Epithelial cell of esophagus (primary cell): ENCODE measurements at regions not wholly inside any gene's neighbourhood (a gene's known extent, or its start where the extent isn't known, plus 50 kb on each side); places are given as distances from the start of the nearest gene placed in this dataset.

Source experiments
- DNase-seq: peaks from one replicate; pipeline ENCODE4 v3.0.0; 2010; ENCODE audit warnings: low read depth
- H3K4me3 ChIP-seq: 2 replicates; pipeline ENCODE4 v1.5.1; 2011; ENCODE audit warnings: mild to moderate bottlenecking, low read length, control low read depth
- TF ChIP-seq, protein P1 (sequence below): IDR thresholded peaks from 2 replicates; pipeline ENCODE4 v1.5.1; 2011; ENCODE audit warnings: low read depth, mild to moderate bottlenecking, low read length, control low read depth, inconsistent platforms; ENCODE audit not compliant: insufficient read depth; ENCODE audit errors: missing control alignments

DNA sequence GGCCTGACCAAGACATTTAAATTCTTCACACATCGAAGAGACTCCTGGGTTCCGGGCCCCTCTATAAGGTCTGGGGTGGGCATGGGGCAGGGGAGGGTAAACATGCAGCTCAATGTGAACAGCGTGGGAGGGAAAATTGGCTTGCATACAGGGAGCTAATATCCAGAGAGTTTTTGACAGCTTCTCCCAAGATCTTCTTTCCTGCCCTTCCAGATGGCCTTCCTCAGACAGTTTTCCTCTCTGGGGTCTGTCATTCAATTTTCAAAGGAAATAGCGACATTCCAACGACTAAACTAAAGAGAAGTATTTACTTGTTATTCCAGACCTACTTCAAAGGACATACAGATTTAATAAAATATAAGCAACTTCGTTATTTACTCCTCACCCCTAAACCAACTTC is 1030.6 kb downstream of the MCTP2 start:
- DNase-seq, result no peak
- no peak overlapping the region for H3K4me3 ChIP-seq
- TF ChIP-seq, protein P1, sequence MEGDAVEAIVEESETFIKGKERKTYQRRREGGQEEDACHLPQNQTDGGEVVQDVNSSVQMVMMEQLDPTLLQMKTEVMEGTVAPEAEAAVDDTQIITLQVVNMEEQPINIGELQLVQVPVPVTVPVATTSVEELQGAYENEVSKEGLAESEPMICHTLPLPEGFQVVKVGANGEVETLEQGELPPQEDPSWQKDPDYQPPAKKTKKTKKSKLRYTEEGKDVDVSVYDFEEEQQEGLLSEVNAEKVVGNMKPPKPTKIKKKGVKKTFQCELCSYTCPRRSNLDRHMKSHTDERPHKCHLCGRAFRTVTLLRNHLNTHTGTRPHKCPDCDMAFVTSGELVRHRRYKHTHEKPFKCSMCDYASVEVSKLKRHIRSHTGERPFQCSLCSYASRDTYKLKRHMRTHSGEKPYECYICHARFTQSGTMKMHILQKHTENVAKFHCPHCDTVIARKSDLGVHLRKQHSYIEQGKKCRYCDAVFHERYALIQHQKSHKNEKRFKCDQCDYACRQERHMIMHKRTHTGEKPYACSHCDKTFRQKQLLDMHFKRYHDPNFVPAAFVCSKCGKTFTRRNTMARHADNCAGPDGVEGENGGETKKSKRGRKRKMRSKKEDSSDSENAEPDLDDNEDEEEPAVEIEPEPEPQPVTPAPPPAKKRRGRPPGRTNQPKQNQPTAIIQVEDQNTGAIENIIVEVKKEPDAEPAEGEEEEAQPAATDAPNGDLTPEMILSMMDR, result no peak

DNA sequence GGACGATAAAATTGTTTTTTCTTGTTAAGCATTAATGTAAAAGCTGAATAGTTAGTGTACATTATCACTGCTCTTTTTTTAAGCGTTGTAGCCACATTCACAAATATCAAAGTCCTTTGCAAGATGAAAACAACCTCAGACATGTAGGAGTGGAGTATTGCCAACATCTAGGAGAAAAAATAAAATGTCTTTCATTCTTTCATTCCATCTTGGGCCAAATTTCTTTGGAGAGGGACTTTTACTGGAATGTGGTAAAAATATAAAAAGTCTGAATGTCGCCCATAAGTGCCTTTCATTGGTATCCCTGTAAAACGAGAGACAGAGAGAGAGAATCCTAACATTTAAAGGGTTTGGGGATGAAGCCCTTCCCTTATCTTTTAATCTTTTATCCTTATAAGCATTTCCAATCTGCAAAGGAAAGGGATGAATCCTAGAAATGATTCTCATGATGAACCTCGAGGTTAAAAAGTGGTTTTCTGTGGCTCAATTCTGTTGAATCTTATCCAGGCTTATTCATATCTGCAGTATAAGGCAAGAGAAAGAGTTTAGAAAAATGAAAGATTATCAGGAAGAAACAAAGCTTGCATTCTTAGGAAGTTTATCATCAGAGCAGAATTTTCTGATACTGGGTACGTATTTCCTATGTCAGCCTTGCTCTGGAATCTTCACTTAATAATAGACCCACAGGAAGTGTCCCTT is 1031.7 kb downstream of the MCTP2 start:
- DNase-seq, result peak; percentile 9
- no peak overlapping the region for H3K4me3 ChIP-seq
- TF ChIP-seq, protein P1, result no peak

DNA sequence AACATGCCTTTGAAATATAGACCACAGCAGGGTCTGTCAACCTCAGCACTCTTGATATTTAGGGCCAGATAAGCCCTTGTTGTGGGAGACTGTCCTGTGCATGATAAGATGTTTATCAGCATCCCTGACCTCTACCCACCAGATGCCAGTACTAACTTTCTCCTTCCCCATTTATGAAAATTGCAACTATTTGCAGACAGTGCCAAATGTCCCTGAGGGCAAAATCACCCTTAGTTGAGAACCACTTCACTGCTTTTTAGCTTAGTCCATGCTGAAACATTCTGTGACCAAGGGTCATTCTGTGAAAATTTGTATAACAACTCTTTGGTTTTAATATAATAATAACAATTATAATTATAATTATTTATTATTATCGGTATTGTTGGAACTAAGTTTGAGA is 1032.4 kb downstream of the MCTP2 start:
- H3K4me3 ChIP-seq, result no peak overlapping the region
- TF ChIP-seq, protein P1, result no peak
- DNase-seq, result no peak

DNA sequence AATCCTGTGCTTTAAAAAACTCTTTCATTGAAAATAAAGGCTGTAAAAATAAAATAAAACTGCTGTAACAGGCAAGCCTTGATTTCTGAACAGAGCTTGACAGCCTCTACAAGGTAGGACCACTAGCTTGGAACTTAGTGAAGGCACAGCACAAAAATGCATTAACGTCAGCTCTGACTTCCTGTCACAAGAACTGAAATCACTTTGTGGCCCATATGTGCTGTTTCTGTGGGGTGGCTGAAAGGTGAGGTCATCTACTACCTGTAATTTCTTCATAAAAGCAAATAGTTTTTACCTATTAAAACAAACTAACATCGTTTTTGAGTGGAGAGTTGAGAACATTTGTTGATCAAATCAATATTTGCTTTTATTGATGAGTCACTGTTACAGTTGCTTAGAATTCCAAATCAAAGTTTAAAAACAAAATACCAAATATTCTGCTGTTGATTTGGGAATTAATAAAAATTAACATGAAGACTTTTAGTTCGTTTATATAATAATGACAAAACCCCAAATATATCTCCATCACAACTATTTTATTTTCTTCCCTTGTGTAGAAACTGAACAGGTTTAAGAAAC is 1034.1 kb downstream of the MCTP2 start:
- H3K4me3 ChIP-seq, result no peak overlapping the region
- no peak for DNase-seq
- TF ChIP-seq, protein P1, result no peak

DNA sequence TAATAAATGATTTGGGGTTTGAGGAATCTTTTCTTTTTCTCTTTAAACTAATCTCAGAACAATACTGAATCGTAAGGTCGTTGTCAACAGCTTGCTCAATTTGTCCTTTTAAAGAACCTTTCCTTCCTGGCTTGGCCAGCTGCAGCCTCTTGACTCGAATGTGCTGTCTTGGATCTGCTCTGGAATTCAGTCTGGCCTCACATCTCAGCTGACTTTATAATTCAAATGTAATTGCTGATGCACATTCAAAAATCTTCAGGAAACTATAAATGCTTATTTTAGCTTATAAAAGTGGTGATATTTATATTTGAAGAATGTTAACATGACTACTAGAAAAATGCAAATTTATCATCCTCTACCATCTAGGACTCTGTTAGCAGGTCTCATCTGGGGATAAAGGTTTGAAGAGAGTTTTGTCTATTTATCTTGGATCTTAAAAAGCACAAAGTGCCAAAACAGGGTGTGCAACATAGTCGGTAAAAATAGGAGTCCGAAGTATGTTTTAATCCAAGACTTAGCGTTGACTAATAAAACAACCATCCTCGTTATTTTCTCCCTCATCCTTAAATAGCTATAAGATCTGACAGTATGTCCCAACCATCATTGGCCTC is 1035.2 kb downstream of the MCTP2 start:
- no peak overlapping the region for H3K4me3 ChIP-seq
- TF ChIP-seq, protein P1, result no peak
- DNase-seq, result no peak

DNA sequence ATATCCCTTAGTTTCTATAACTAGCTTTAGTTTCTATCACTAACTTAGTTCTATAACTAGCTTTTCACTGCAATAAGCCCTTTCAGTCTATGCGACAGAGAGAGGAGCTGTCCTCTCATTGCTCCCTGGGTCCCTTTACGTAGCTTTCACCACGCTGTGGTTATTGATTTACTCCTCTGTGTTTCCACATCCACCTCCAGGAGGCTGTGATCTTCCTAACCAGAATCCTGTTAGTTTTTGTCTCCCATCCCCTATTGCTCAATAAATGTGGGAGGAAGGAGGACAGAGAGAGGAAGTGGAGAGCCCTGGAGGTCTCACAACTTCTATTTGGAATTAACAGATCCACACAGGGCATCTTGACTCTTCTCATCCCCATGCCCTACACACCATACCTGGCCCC is 1036.1 kb downstream of the MCTP2 start:
- TF ChIP-seq, protein P1, result no peak
- H3K4me3 ChIP-seq, result no peak overlapping the region
- DNase-seq, result no peak
